ENCODE measurements at regions not wholly inside any gene's neighbourhood (a gene's known extent, or its start where the extent isn't known, plus 50 kb on each side); places are given as distances from the start of the nearest gene placed in this dataset.
"Not testable (repeated sequence)": the region's sequence is repeated elsewhere in the genome, so short reads cannot be mapped to it uniquely, and the experiment has no call there.

- not testable (repeated sequence) for DNase-seq (ENCODE audit: low spot score)
These were observed 343.7 kb downstream of the BCL2L11 start for GRCh38 chr2:111464367-111464766.

- DNase-seq (ENCODE audit: low spot score): not testable (repeated sequence)
These were observed 344.8 kb downstream of the BCL2L11 start for GRCh38 chr2:111465521-111465920.

- DNase-seq (ENCODE audit: low spot score): not testable (repeated sequence)
These were observed 346.0 kb downstream of the BCL2L11 start for GRCh38 chr2:111466744-111467143.

- not testable (repeated sequence) for DNase-seq (ENCODE audit: low spot score)
These were observed 350.2 kb downstream of the BCL2L11 start for GRCh38 chr2:111470924-111471323.

GRCh38 chr2:111471791-111472530 lies 351.2 kb downstream of the BCL2L11 start:
- DNase-seq (ENCODE audit: low spot score): not testable (repeated sequence)

- DNase-seq (ENCODE audit: low spot score): not testable (repeated sequence)
These were observed 352.2 kb downstream of the BCL2L11 start for GRCh38 chr2:111472844-111473403.

- DNase-seq (ENCODE audit: low spot score): not testable (repeated sequence)
These were observed 352.8 kb downstream of the BCL2L11 start for GRCh38 chr2:111473522-111473921.

GRCh38 chr2:111474198-111474705 lies 353.5 kb downstream of the BCL2L11 start:
- DNase-seq (ENCODE audit: low spot score): not testable (repeated sequence)

- not testable (repeated sequence) for DNase-seq (ENCODE audit: low spot score)
These were observed 357.6 kb downstream of the BCL2L11 start for GRCh38 chr2:111478335-111478734.

- not testable (repeated sequence) for DNase-seq (ENCODE audit: low spot score)
These were observed 358.2 kb downstream of the BCL2L11 start for GRCh38 chr2:111478871-111479318.

GRCh38 chr2:111480016-111480625 lies 359.4 kb downstream of the BCL2L11 start:
- DNase-seq (ENCODE audit: low spot score): not testable (repeated sequence)

- not testable (repeated sequence) for DNase-seq (ENCODE audit: low spot score)
These were observed 359.9 kb downstream of the BCL2L11 start for GRCh38 chr2:111480633-111481032.

- DNase-seq (ENCODE audit: low spot score): not testable (repeated sequence)
These were observed 360.5 kb downstream of the BCL2L11 start for GRCh38 chr2:111481219-111481618.

- DNase-seq (ENCODE audit: low spot score): not testable (repeated sequence)
These were observed 362.4 kb downstream of the BCL2L11 start for GRCh38 chr2:111482987-111483679.

GRCh38 chr2:111484097-111484496 lies 363.4 kb downstream of the BCL2L11 start:
- not testable (repeated sequence) for DNase-seq (ENCODE audit: low spot score)

- DNase-seq (ENCODE audit: low spot score): not testable (repeated sequence)
These were observed 365.2 kb downstream of the BCL2L11 start for GRCh38 chr2:111485895-111486294.

- DNase-seq (ENCODE audit: low spot score): not testable (repeated sequence)
These were observed 367.7 kb downstream of the BCL2L11 start for GRCh38 chr2:111488451-111488850.

GRCh38 chr2:111489460-111489859 lies 368.7 kb downstream of the BCL2L11 start:
- DNase-seq (ENCODE audit: low spot score): not testable (repeated sequence)

GRCh38 chr2:111491181-111491580 lies 370.5 kb downstream of the BCL2L11 start:
- DNase-seq (ENCODE audit: low spot score): not testable (repeated sequence)

GRCh38 chr2:111491614-111492013 lies 370.9 kb downstream of the BCL2L11 start:
- DNase-seq (ENCODE audit: low spot score): not testable (repeated sequence)
